ENCODE measurements at regions not wholly inside any gene's neighbourhood (a gene's known extent, or its start where the extent isn't known, plus 50 kb on each side); places are given as distances from the start of the nearest gene placed in this dataset.

GRCh38 chr15:36301947-36302346, 277.5 kb upstream of the CDIN1 start:
- CTCF ChIA-PET, result no interaction called here
- no peak overlapping the region for H3K9ac ChIP-seq (ENCODE audit: control insufficient read depth, insufficient read depth, low read length)
- in situ Hi-C loops (cut with MboI) (no loop called here), intact Hi-C loops (cut with micrococcal nuclease; ENCODE audit: unreplicated experiment) (no loop called here)
- no peak overlapping the region for H2AFZ ChIP-seq (ENCODE audit: control insufficient read depth, low read depth, low read length)
- 9% methylated on average over 5 of the region's 5 CpGs for WGBS (ENCODE audit: insufficient coverage, insufficient replicate concordance, low lambda C conversion rate, missing lambda C conversion rate)
- POLR2A ChIA-PET, result no interaction called here
- ATAC-seq (no peak), FAIRE-seq (no peak), DNase-seq (ENCODE audit: low read depth, low spot score) (no peak)
- SMC1A ChIA-PET (ENCODE audit: uncharacterized antibody, unreplicated experiment), result no interaction called here
- no TSS peak for BruUV-seq (replicated peaks)
- no peak for TF ChIP-seq CBX3 (IDR thresholded peaks at IDR 0.05; ENCODE audit: borderline replicate concordance, low read depth)
- TF ChIP-seq ETV6 (conservative IDR thresholded peaks at IDR 0.05 in 1 of 2, IDR thresholded peaks at IDR 0.05 in 1 of 2; ENCODE audit: borderline replicate concordance in 1 of 2, low read depth in 1 of 2), result no peak
- TF ChIP-seq NBN (IDR thresholded peaks at IDR 0.05), result no peak
- TF ChIP-seq NRF1 (conservative IDR thresholded peaks at IDR 0.05; ENCODE audit: low read depth, low read length), result no peak
- no peak for TF ChIP-seq MYB (IDR thresholded peaks at IDR 0.05; ENCODE audit: borderline replicate concordance, low read depth, low read length)
- no peak for TF ChIP-seq CEBPZ (IDR thresholded peaks at IDR 0.05; ENCODE audit: low read depth, low read length)
- TF ChIP-seq CREM (IDR thresholded peaks at IDR 0.05; ENCODE audit: low read depth), result no peak
- no peak for TF ChIP-seq YBX1 (IDR thresholded peaks at IDR 0.05)
- TF ChIP-seq, protein P1, sequence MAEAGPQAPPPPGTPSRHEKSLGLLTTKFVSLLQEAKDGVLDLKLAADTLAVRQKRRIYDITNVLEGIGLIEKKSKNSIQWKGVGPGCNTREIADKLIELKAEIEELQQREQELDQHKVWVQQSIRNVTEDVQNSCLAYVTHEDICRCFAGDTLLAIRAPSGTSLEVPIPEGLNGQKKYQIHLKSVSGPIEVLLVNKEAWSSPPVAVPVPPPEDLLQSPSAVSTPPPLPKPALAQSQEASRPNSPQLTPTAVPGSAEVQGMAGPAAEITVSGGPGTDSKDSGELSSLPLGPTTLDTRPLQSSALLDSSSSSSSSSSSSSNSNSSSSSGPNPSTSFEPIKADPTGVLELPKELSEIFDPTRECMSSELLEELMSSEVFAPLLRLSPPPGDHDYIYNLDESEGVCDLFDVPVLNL (IDR thresholded peaks at IDR 0.05; ENCODE audit: low read depth, low read length), result no peak
- TF ChIP-seq, protein P2, sequence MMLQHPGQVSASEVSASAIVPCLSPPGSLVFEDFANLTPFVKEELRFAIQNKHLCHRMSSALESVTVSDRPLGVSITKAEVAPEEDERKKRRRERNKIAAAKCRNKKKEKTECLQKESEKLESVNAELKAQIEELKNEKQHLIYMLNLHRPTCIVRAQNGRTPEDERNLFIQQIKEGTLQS (IDR thresholded peaks at IDR 0.05; ENCODE audit: borderline replicate concordance, extremely low read depth, low read depth, low read length), result no peak
- TF ChIP-seq TCF12 (IDR thresholded peaks at IDR 0.05; ENCODE audit: low read depth, low read length), result no peak
- no peaks in the 10 kb centered on the region for H3K4me1 ChIP-seq (ENCODE audit: control insufficient read depth, insufficient read depth, low read length)
- H3K4me2 ChIP-seq (ENCODE audit: control insufficient read depth, insufficient read depth), result no peak overlapping the region
- H3K27ac ChIP-seq (ENCODE audit: control insufficient read depth, insufficient read depth), result no peak overlapping the region
- RAD21 ChIA-PET (ENCODE audit: unreplicated experiment), result no interaction called here
- no peaks in the 10 kb centered on the region for H3K9me3 ChIP-seq (replicated peaks; ENCODE audit: control insufficient read depth, insufficient read depth, low read length)
- no peaks in the 10 kb centered on the region for H4K20me1 ChIP-seq (ENCODE audit: control insufficient read depth, insufficient read depth)
- no peaks in the 10 kb centered on the region for H3K79me2 ChIP-seq (ENCODE audit: control insufficient read depth, insufficient read depth, low read length)
- no peaks in the 10 kb centered on the region for H3K36me3 ChIP-seq (ENCODE audit: control insufficient read depth in 2 of 2, insufficient read depth in 2 of 2, low read length in 1 of 2)
- no peak overlapping the region for H3K4me3 ChIP-seq
- H3K27me3 ChIP-seq (replicated peaks in 1 of 2; ENCODE audit: control insufficient read depth in 2 of 2, insufficient read depth in 2 of 2, low read length in 1 of 2), result no peaks in the 10 kb centered on the region

Data from GM12878 (cell line).